ENCODE measurements at regions not wholly inside any gene's neighbourhood (a gene's known extent, or its start where the extent isn't known, plus 50 kb on each side); places are given as distances from the start of the nearest gene placed in this dataset.
A peak's percentile ranks its signal among the peaks of the same experiment; 100 is the strongest.

DNA sequence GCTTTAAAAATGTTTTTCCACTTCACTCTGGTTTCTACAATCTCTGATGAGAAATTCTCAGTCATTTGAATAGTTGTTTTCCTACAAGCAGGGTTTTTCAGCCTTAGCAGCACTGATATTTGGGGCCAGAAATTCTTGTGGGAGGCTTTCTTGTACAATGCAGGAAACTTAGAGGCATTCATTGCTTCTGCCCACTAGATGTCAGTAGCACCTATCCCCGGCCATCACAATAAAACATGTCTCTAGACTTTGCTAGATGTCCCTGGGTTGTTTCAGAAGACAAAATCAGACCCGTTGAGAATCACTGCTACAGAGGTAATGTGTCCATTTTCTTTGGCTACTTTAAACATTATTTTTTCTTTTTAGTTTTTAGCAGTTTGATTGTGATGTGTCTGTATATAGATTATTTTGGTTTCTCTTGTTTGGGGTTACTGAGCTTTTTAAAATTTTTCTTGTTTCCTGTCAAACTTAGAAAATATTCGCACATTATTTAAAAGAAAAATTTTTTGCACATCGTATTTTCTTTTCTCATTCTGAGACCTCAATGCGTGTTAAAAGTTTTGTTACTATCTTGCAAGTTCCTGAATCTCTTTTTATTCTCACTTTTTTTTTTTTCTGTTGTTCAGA is 60.8 kb upstream of the CCDC179 start:
- no peak overlapping the region for H3K4me3 ChIP-seq (ENCODE audit: control insufficient read depth, low read depth, low read length)
- DNase-seq (ENCODE audit: low read depth) = peak; percentile 1
- TF ChIP-seq, protein P1, sequence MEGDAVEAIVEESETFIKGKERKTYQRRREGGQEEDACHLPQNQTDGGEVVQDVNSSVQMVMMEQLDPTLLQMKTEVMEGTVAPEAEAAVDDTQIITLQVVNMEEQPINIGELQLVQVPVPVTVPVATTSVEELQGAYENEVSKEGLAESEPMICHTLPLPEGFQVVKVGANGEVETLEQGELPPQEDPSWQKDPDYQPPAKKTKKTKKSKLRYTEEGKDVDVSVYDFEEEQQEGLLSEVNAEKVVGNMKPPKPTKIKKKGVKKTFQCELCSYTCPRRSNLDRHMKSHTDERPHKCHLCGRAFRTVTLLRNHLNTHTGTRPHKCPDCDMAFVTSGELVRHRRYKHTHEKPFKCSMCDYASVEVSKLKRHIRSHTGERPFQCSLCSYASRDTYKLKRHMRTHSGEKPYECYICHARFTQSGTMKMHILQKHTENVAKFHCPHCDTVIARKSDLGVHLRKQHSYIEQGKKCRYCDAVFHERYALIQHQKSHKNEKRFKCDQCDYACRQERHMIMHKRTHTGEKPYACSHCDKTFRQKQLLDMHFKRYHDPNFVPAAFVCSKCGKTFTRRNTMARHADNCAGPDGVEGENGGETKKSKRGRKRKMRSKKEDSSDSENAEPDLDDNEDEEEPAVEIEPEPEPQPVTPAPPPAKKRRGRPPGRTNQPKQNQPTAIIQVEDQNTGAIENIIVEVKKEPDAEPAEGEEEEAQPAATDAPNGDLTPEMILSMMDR (IDR thresholded peaks at IDR 0.05; ENCODE audit: control insufficient read depth, insufficient read depth, low read depth, low read length, missing control alignments) = peak; percentile 61

DNA sequence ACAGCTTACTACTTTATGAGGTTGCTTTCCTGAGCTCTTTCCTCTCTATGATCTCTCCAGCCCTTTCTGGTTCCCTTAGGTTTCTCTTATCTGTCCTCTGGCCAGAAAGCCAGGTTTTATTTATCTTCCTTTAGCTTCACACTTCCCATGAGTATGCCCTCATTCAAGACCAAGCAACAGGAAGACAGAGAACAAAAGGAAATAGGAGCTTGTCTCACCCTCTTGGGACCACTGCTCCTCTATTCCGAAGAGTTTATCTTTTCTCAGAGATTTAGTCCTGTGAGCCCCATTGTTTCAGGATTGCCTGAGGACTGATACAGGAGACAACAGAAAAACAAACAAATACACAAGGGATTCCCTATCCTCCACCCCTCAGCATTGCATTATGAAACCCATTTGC is 62.4 kb upstream of the CCDC179 start:
- TF ChIP-seq, protein P1 (IDR thresholded peaks at IDR 0.05; ENCODE audit: control insufficient read depth, insufficient read depth, low read depth, low read length, missing control alignments) = no peak
- no peak for DNase-seq (ENCODE audit: low read depth)
- H3K4me3 ChIP-seq (ENCODE audit: control insufficient read depth, low read depth, low read length) = no peak overlapping the region

DNA sequence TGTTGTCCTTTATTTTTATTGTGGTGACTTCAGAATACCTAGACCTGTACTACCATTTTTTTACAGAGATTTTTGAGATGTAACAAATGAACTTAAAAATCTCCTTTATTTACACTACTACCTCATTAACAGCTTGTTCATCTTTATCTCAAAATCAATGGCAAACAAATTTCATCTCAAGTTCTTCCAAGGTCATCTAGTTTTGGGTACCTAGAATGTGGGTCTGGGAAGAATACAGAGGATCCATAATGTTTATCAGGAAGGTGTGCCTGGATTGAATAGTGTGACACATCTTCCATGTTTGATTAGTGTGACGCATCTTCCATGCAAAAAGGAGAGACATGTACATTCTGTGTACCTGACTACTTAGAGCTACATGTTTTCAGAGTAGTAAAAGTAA is 63.3 kb upstream of the CCDC179 start:
- no peak for DNase-seq (ENCODE audit: low read depth)
- H3K4me3 ChIP-seq (ENCODE audit: control insufficient read depth, low read depth, low read length) = no peak overlapping the region
- TF ChIP-seq, protein P1 (IDR thresholded peaks at IDR 0.05; ENCODE audit: control insufficient read depth, insufficient read depth, low read depth, low read length, missing control alignments) = no peak

DNA sequence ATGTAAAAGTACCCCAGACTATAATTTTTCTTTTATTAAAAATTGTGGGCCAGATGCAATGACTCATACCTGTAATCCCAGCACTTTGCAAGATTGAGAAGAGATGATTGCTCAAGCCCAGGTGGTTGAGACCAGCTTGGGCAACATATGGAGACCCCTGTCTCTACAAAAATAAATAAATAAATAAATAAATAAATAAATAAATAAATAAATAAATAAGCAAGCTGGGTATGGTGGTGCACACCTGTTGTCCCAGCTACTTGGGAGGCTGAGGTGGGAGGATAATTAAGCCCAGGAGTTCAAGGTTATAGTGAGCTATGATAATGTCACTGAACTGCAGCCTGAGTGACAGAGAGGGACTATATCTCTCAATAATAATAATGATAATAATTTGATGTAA is 66.1 kb upstream of the CCDC179 start:
- DNase-seq (ENCODE audit: low read depth) = no peak
- TF ChIP-seq, protein P1 (IDR thresholded peaks at IDR 0.05; ENCODE audit: control insufficient read depth, insufficient read depth, low read depth, low read length, missing control alignments) = no peak
- no peak overlapping the region for H3K4me3 ChIP-seq (ENCODE audit: control insufficient read depth, low read depth, low read length)

DNA sequence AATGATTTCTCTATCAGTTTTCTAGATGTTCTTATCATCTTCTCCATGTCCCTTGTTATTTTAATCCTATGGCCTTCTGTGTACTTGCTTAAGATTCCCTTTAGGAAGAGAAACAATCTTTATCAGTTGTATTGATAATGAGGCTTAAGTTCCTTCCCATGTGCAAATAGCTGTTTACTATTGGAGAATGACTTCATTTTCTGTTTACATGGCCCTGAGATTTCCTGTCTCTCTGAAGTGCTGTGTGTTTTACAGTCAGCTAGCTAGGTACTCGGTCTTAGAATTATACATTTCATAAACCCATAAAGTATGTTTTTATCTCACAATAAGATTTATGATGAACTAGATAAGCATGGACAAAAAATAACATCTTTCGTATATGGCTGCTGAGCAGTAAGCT is 67.5 kb upstream of the CCDC179 start:
- no peak for DNase-seq (ENCODE audit: low read depth)
- no peak overlapping the region for H3K4me3 ChIP-seq (ENCODE audit: control insufficient read depth, low read depth, low read length)
- TF ChIP-seq, protein P1 (IDR thresholded peaks at IDR 0.05; ENCODE audit: control insufficient read depth, insufficient read depth, low read depth, low read length, missing control alignments) = no peak

DNA sequence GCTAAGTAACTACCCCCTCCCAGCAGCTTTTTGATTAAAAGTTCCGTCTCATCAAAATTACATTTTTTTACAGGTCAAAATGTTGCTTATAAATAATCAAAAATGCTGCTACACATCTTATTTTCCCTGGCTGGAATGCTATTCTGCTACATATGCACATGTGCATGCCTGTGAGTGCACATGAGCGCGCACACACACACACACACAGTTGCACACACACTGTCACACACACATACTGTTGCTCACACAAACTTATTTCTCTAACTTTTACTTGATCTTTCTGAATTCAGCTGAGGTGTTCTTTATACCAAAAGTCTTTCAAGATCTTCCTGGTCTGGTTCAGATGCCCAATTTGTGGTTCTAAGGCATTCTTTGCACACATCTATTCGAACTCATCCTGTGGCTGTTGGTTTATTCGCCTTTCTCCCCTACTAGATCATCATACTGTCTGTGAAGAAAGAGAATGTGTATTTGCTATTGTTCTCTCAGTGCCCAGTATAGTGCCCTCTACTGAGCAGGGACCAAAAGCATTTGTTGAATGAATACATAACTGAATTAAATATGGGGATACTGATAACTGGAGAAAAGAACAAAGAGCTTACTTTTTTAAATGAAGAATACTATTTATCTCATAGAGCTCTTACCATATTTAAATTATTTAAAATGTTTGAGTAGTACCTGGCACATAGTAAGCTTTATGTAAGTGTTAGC is 68.1 kb upstream of the CCDC179 start:
- DNase-seq (ENCODE audit: low read depth) = no peak
- H3K4me3 ChIP-seq (ENCODE audit: control insufficient read depth, low read depth, low read length) = no peak overlapping the region
- TF ChIP-seq, protein P1 (IDR thresholded peaks at IDR 0.05; ENCODE audit: control insufficient read depth, insufficient read depth, low read depth, low read length, missing control alignments) = no peak

Measured in AG09309 (cell line).